LHCN-M2 (cell line): ENCODE measurements at regions not wholly inside any gene's neighbourhood (a gene's known extent, or its start where the extent isn't known, plus 50 kb on each side); places are given as distances from the start of the nearest gene placed in this dataset.
"Not testable (repeated sequence)": the region's sequence is repeated elsewhere in the genome, so short reads cannot be mapped to it uniquely, and the experiment has no call there.

Source experiments
- DNase-seq: peaks from one replicate; pipeline ENCODE4 v3.0.0-alpha.2; 2012; ENCODE audit warnings: low read depth

DNA sequence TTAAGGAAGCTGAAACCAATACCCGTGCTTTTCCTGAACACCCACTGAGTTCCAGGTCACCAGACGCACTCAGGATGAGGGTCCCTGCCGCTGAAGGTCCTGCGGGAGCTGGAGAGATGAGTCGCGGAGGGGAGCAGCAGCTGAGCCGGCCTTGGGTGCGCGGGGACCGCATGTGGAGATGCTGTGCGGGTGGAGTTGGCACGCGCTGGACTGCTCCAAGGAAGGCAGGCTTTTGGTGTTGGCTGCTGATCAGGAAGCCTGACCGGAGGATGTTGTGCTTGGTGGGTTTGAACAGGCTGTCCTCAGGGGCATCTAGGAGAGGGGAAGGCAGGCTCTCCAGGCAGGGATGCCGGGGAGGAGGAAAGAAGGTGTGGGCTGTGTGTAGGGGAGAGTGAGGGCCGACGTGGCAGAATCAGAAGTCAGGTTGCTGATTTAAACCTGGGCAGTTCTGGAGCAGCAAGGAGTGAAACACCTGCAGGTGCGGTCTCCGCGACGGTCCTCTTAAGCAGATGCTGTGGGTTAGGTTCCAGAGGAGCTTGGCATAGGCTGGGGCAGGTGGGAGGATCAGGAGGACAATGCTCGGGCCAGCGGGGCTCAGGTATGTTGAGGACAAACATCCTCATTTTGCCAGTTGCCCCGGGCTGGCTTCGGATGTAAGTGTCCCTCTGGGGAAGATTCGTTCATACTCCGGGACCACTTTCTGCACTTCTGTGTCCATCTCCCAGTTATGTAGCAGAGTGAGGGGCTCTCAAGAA lies 197.5 kb upstream of the B3GAT1 start:
- DNase-seq = no peak

DNA sequence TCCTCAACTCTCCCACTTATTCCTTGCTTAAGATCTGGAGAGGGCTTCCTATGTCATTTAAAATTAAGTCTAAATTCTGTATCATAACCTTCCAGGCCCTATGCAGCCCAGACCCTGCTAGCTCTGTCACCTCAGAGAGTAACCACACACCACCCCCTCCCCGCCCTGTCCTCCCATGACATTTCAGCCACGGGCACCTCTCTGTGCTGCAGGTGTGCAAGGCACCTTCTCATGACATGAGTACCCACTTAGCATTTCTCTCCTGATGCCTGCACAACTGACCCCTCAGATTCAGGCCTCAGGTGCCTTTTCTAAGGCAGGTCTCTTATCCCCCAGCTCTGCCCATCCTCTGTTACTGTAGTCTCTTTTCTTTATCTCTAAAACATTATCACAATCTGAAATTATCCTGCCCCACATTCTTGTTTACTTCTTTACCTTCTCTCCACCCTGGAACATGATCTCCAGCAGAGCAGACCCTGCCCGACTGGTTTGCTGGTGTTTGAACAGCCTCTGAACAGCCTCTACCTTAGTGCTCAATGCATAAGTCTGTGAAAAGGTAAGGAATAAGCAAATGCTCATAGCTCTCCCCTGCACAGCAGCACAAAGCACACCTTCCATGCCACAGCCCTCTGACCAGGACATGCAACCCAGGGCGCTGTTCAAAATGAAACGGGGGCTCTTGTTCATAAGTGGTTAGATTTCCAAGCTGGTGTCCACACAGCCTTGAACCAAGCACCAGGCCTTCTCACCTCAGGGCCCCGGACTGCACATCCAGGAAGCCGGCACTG lies 196.1 kb upstream of the B3GAT1 start:
- DNase-seq = no peak

DNA sequence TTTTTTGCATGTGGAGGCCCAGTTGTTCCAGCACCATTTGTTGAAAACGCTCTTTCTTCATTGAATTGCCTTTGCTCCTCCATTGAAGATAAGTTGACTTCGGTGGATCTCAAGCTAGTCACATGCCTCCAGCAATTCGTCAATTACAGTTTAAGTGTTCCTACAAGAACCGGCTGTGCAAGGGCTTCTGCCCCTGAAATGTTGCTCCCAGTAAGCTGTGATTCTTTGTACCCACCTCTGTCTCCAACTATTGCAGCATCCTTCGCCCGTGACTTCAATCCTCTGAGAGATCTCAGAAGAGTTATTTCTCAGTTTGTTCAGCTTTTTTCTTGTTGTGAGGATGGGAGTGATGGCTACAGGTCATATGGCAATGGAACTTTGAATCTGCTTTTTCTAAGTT lies 194.2 kb upstream of the B3GAT1 start:
- DNase-seq = no peak

DNA sequence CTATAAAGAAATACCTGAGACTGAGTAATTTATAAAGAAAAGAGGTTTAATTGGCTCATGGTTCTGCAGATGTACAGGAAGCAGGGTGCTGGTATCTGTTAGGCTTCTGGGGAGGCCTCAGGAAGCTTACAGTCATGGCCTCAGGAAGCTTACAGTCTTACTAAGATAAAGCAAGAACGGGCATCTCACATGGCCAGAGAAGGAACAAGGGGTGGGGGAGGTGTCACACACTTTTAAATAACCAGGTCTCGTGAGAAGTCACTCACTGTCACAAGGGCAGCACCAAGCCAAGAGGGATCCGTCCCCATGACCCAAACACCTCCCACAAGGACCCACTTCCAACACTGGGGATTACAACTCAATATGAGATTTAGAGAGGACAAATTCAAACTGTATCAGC lies 192.8 kb upstream of the B3GAT1 start:
- DNase-seq = no peak

DNA sequence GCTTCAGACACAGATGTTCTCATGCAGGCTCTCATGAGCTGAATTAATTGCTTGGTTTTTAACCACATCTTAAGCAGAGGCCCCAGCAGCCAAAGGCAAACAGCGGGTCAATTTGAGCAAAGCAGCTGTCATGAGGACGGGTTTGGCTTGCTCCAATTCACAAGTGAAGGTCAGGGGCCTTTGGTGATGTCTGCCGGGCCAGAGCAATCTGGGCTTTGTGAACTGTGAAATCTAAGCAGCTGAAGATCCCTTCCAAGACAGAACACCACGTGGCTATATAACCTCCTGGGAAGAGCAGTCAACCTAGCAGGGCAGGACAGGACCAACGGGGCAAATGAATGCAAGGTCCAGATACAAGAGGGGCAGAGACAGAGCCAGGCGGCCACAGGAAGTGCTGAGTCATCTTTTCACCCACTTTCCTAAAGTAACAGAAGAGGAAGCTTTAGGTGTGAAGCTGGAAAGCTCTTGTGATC lies 187.3 kb upstream of the B3GAT1 start:
- no peak for DNase-seq

DNA sequence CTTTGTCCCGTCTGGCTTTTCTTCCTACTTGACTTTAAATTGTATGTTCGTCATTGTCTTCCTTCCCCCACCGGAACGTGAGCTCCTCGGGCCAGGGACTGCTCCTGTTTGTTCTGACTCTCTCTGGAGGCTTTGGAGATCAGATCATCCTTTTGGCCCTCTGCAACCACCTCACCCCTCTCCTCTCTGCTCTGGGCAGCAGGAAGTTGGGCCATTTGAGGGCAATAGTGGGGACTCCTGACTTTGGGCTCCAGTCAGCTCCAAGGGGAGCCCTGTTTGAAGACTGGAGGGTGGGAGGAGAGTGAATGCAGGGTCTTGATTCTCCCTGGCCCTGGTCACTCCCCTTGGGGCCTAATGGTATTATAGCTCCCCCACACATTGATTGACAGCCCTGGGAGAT lies 186.3 kb upstream of the B3GAT1 start:
- DNase-seq = no peak

DNA sequence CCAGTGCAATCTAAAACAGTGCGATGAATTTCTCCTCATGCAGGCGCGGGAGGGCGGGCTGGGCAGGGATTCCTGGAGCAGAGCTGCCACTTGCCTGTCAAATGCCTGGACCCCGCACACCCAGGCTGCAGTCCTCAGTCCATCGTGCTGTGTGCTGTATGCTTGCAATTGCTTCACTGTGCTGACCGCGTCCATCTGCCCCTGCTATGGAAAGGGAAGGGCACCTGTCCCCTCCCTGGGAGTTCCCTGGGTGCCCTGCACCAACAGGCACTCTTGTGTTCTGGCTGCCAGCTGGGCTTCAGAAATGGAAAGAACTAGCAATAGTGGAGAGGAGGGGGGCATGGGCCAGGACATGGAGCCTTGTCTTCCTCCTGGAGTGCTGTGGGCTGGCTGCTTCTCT lies 185.4 kb upstream of the B3GAT1 start:
- no peak for DNase-seq

DNA sequence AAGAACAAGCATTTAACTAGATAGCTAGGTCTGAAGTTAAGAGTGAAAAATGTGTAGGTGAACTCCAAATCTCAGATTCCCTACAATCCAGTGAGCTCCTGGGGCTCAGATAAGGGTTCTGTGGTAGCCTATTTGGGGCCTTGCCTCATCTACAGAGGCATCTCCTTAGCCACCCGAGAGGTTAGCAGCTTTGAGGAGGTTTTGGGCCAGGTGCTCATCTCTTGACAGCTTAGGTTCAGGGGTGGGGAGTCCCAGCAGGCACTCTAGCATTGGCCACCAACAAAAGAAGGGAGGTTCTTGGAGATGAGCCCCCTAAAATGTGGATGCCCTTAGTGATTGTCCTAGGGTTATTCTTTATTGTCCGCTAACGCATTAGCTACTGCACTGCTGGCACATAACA lies 184.4 kb upstream of the B3GAT1 start:
- DNase-seq = no peak

DNA sequence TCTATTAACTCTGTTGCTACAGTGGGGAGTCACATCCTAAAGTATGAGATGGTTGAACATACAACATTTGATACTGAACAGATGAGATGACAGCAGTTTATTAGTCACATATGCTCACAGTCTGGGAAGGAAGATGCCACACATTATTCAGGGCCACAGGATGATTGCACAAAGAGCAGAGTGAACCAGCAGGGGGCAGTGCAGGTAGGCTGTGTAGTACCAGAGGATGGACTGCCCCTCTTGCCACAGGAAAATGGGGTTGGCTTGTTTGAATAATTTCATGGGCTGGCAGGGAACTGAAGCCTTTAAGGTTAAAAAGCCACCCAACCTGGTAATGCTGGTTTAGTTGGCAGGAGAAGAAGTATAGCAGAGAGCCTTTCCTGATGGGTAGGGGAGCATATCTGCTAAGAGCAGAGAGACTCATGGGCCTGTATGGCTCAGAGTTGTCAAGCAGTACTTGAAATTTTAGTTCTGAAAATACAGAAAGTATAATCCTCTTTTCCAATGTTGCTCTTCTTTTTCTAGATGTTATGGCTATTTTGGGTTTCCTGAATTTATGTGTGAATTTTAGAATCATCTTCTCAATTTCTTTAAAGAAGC lies 180.4 kb upstream of the B3GAT1 start:
- DNase-seq = no peak

DNA sequence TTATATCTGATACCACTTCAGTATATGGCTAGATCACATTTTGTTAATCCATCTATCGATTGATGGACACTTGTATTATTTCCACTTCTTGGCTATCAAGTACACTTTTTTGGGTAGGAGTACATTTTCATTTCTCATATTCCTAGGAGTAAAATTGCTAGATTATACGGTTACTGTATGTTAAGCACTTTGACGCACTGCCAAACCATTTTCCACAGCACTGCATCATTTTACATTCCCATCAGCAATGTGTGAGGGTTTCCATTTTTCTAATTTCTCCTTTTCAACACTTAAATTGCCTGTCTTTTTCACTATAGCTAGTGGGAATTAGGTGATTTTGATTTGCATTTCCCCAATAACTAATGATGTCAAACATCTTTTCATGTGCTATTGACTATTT lies 179.3 kb upstream of the B3GAT1 start:
- no peak for DNase-seq

DNA sequence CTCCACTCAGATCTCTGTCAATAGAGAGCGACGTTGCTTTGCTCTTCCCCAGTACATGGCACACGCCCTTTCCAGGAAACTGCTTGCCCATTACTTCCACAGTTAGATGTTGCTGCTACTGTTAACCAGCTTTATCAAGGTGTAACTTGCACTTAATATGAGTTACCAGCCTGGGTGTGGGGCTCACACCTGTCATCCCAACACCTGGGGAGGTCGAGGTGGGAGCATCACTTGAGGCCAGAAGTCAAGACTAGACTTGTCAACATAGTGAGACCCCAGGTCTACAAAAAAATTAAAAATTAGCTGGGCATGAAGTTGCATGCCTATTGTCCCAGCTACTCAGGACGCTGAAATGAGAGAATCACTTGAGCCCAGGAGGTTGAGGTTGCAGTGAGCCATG lies 177.1 kb upstream of the B3GAT1 start:
- DNase-seq = no peak

DNA sequence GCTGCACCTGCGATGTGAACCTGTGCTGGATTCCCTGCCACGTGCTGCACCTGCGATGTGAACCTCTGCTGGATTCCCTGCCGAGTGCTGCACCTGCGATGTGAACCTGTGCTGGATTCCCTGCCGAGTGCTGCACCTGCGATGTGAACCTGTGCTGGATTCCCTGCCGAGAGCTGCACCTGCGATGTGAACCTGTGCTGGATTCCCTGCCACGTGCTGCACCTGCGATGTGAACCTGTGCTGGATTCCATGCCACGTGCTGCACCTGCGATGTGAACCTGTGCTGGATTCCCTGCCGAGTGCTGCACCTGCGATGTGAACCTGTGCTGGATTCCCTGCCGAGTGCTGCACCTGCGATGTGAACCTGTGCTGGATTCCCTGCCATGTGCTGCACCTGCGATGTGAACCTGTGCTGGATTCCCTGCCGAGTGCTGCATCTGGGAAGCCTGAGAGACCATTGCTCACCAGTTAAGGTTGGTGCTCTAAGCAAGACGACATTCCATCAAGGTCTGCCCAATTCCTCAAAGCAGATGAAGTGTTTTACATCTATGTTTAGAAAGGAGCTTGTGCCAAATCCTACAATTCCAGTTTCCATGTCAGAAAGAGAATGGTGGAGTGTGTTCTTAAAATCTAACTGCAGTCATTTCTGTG lies 176.5 kb upstream of the B3GAT1 start:
- not testable (repeated sequence) for DNase-seq

DNA sequence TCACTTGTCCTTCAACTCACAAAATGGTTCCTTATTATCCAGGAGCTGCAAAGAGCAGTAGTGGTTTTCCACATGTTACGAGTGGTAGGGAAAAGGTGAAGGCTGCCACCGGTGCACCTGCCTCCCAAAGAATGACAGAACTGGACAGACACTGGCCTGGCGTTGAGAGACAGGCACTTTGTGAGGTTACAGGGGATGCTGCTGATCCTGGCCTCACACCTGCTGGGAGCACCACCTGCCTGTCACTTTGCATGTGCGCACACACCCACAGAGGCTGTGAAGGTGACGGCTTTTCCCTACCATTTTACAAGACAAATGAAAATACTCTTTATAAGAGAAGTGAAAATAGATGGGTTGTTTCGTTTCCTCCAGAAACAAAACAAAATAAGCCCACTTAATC lies 175.3 kb upstream of the B3GAT1 start:
- no peak for DNase-seq

DNA sequence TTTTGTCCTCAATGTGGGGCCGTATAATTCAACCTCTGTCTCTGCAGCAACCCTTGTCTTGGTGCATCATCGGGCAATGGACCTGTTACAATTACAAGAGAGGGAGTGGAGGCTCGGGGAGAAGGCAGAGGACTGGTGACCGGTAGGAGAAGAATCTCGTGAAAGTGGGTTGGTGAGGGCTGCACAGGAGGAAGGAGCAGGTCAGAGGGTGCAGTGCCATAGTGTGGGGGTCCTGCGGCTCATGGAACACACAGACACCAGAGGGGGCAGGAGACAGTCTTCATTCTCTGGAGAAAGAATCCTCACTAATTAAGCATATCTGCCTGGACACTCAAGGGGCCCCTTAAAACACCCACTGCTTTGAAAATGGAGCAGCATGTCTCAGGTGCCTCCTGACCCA lies 174.7 kb upstream of the B3GAT1 start:
- no peak for DNase-seq

DNA sequence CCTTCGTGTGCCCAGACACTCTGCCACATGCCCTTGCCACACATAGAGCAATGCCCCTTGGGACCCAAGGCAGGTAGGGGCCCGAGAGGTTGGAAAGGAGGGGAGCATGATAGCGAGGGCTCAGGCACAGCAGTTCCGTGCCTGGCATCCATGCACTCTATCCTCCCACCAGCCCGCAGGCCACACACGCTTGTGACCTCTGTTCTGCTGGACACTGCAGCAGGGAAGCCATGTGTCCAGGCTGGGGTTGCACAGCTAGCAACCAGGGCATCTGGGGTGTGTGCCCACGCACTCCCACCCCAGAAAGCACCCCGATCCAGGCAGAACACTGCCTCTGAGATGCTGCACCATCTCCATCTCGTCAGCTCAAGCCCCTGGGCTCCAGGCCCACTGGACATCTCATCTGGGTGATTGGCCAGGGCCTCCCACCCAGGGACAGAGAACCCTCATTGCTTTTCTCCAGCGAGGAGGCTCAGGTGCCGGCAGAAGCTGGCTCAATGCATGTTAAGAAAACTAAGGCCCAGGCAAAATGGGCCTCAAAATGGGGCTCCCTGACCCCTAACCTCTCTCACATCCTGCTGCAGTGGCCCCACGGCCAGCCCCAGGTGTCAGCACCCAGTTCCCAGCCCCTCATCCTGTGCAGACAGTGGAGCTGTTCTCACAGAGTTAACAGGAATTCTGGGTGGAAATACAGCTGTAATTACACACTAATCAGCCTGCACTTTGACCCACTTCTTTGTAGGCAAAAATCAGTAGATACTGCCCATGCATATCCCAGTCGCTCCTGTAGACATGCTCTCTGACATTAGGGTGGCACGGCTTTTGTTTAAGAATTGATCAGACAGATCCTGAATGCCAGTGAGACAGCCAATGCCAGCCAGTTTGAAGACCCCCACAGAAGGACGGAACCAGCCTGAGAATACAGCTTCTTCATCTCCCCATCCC lies 173.9 kb upstream of the B3GAT1 start:
- DNase-seq = no peak

DNA sequence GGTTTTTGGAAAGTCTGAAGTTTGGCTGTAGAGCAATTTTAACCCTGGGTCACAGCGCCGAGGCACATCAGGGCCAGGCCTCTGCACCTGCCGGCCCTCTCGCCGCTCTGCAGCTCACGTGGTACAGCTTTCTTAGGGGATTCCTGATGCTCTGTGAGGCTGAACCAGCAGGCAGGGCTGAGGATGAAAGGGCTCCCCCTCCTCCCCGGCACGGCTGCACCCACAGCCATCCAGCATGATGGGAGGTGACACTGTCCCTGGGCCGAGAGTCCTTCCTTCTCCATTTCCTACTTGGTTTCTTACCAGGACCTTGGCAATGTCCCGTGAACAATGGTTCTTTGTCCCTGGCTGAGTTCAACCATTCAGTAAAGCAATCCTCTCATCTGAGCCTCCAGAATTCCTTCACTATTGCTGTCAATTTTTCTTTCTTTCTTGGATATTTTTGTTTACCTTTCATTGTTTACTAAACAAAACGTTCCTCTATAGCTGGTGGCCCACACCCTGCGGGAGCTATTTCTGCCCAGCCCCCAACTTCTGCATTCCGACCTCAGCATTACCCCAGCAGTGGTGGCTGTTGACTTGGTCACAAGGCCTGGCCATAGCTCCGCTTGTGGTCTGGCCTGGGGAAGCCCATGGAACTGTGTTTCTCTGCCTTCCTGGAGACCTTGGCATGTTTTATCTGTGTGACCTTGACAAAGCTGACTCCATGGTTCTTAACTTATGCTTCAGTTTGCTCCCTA lies 172.8 kb upstream of the B3GAT1 start:
- DNase-seq = no peak

DNA sequence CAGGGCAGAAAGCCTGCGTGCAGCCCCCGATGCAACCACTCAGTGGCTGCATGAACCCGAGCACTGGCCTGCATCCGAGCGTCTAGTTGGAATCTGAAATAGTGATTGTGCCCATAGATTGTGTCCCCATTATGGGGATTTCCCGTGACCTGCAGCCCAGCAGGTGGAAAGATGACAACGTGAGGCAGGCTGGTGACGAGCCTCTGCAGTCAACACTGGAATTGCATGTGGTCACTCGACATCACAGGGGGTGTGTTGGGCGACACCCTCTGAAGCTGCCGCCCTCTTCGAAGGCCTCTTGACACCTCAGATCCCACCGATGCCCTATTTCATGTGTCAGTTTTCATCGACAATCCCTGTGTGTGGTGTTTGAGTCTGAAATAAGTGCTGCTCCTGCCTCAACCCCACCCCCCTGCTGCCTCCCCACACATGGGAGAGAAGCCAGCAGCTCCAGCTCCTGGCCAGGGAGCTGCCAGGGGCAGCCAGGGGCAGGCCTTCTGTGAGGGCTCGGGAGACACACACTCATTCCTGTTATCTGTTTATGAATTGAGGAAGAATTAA lies 172.0 kb upstream of the B3GAT1 start:
- DNase-seq = no peak

DNA sequence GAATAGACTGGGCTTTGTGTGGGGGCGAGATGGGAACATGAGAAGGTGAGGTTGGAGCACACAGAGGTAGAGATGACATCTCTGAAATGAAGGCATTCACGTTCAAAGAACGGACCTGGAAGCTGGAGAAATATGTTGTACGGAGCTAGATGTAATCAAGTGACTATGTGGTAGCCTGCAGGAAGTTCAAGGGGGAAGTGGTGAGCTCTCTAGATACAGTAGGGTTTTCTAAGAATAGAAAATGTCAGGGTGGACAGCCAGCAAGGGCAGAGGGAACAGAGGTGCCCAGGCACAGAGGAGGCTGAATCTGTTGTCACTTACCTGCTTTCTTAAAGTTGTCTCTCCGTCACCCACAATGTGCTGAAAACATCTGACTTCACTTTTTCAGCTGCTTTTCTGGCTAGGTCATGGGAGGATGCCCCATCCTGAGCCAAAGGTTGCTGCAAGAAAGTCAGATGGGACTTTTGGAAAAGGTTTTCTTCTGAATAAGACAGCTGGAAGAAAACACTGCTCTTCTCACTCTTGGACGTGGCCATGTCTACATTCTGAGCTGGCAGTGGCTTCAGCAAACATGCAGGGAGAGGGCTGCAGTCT lies 171.5 kb upstream of the B3GAT1 start:
- no peak for DNase-seq

DNA sequence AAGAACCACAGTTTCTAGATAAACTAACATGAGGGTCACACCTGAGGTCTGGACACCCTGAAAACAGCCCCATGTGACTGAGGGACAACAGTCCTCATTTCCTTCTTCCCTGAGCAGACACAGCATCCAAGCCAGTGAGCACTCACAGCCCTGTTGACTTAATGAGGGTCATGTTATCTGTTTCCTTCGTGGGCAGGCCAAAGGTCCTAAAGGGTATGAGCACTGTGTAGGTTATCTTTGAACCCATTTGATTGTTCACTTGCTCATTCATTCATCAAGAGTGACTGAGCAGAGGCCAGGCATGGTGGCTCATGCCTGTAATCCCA lies 170.7 kb upstream of the B3GAT1 start:
- DNase-seq = no peak
